CD8-positive, alpha-beta memory T cell (primary cell): ENCODE measurements at regions not wholly inside any gene's neighbourhood (a gene's known extent, or its start where the extent isn't known, plus 50 kb on each side); places are given as distances from the start of the nearest gene placed in this dataset.
A peak's percentile ranks its signal among the peaks of the same experiment; 100 is the strongest.

Source experiments
- CTCF ChIA-PET: fragments of 350-600 bp; sonication (Branson Sonifier 250); formaldehyde crosslinking; loops from one replicate; lab custom pipeline; 2021; ENCODE audit warnings: antibody characterized with exemption; lab: Charles Lee
- POLR2A ChIA-PET: fragments of 350-600 bp; sonication (Branson Sonifier 250); formaldehyde crosslinking; loops from one replicate; lab custom pipeline; 2021; ENCODE audit warnings: antibody characterized with exemption; lab: Charles Lee
- DNase-seq, 5 donors: peaks; one replicate each; pipeline versions ENCODE4 v3.0.0 to v3.0.0-alpha.2; 2020 to 2022; ENCODE audit warnings: mixed read lengths in 1 of 5
- H3K27ac ChIP-seq: one replicate; pipeline ENCODE4 v1.7.0; 2013; ENCODE audit warnings: low read depth, mild to moderate bottlenecking, low read length, moderate library complexity
- H3K27me3 ChIP-seq: 2 replicates; pipeline ENCODE4 v1.7.0; 2013; ENCODE audit warnings: low read length, mild to moderate bottlenecking; ENCODE audit not compliant: insufficient read depth, poor library complexity, severe bottlenecking
- H3K36me3 ChIP-seq: 2 replicates; pipeline ENCODE4 v1.7.0; 2013; ENCODE audit warnings: mild to moderate bottlenecking, low read length, moderate library complexity; ENCODE audit not compliant: insufficient read depth
- H3K4me1 ChIP-seq: 2 replicates; pipeline ENCODE4 v1.7.0; 2013; ENCODE audit warnings: mild to moderate bottlenecking, low read length, moderate library complexity; ENCODE audit not compliant: insufficient read depth
- H3K4me3 ChIP-seq: 2 replicates; pipeline ENCODE4 v1.7.0; 2013; ENCODE audit warnings: mild to moderate bottlenecking, low read length
- H3K9me3 ChIP-seq: 2 replicates; pipeline ENCODE4 v1.7.0; 2013; ENCODE audit warnings: mild to moderate bottlenecking, low read length
- H3K27ac Mint-ChIP-seq, 8 donors: one replicate each; pipeline ENCODE4 v1.8.0; 2020 to 2021; ENCODE audit warnings: mixed read lengths in 8 of 8, mild to moderate bottlenecking in 6 of 8, inconsistent platforms in 3 of 8, moderate library complexity in 3 of 8
- H3K27me3 Mint-ChIP-seq, 2 donors: one replicate each; pipeline ENCODE4 v1.8.0; 2020 to 2021; ENCODE audit warnings: mixed read lengths in 2 of 2, mild to moderate bottlenecking in 1 of 2, moderate library complexity in 1 of 2
- H3K36me3 Mint-ChIP-seq, 3 donors: one replicate each; pipeline ENCODE4 v1.8.0; 2020 to 2021; ENCODE audit warnings: mixed read lengths in 3 of 3, inconsistent platforms in 1 of 3, mild to moderate bottlenecking in 1 of 3
- H3K4me1 Mint-ChIP-seq, 3 donors: one replicate each; pipeline ENCODE4 v1.8.0; 2020 to 2021; ENCODE audit warnings: mixed read lengths in 3 of 3, inconsistent platforms in 1 of 3, mild to moderate bottlenecking in 1 of 3
- H3K4me3 Mint-ChIP-seq, 7 donors: one replicate each; pipeline ENCODE4 v1.8.0; 2020 to 2021; ENCODE audit warnings: mixed read lengths in 7 of 7, mild to moderate bottlenecking in 6 of 7, moderate library complexity in 4 of 7, inconsistent platforms in 2 of 7
- H3K9me3 Mint-ChIP-seq, 5 donors: one replicate each; pipeline ENCODE4 v1.8.0; 2020 to 2022; ENCODE audit warnings: mixed read lengths in 5 of 5, mild to moderate bottlenecking in 3 of 5, moderate library complexity in 2 of 5, inconsistent platforms in 1 of 5

DNA sequence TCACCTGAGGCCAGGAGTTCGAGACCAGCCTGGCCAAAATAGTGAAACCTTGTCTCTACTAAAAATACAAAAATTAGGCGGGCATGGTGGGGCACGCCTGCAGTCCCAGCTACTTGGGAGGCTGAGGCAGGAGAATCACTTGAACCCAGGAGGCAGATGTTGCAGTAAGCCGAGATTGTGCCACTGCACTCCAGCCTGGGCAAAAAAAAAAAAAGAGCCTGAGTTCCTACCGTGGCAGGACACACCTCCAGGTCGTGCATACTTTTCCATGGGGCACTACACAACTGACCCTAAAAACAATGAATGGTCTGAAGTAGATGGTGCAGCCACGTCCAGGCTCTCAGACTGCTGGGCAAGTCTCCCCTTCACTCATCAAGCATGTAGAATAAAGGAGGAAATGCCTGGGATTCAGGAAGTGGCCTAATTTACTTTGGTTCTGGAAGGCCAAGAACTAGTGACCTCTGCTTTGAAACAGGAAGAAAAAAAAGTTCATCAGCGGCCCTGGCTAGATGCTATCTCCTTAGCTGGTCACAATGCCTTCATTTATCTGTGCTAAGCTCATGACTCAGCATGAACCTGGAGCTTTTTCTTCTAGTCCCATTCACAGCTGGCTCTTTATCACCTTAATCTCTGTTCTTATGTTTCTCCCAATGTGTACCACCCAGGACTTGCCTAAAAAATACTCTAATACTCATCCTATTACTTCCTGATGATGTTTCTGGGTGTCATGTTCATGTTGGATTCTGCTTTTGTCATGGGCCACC lies 55.8 kb upstream of the OR6J1 start:
- H3K36me3 ChIP-seq: no peaks in the 10 kb centered on the region
- no peak for DNase-seq
- no peak overlapping the region for H3K27ac Mint-ChIP-seq
- no peaks in the 10 kb centered on the region for H3K4me1 ChIP-seq
- ChIA-PET POLR2A (no interaction called here), CTCF (no interaction called here)
- H3K27me3 Mint-ChIP-seq: peaks cover 25 to 58% of the 10 kb centered on the region in 2 donors
- H3K9me3 ChIP-seq: no peaks in the 10 kb centered on the region
- no peak overlapping the region for H3K27ac ChIP-seq
- no peaks in the 10 kb centered on the region for H3K4me1 Mint-ChIP-seq
- H3K36me3 Mint-ChIP-seq: no peaks in the 10 kb centered on the region
- no peak overlapping the region for H3K4me3 ChIP-seq
- no peaks in the 10 kb centered on the region for H3K9me3 Mint-ChIP-seq
- H3K27me3 ChIP-seq: no peaks in the 10 kb centered on the region
- H3K4me3 Mint-ChIP-seq: no peak overlapping the region

DNA sequence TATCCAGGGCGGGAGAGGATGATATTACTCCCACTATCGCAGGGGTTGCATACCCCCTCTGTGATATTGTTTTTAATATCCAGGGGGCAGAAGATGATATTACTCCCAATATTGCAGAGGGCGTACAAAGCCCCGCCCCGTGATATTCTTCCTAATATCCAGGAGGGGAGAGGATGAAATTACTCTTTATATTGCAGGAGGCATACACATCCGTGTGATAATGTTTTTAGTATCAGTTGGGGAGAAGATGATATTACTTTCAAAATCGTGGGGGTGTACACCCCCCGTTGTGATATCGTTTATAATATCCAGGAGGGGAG lies 52.9 kb upstream of the OXA1L start:
- H3K9me3 ChIP-seq: no peaks in the 10 kb centered on the region
- no peak overlapping the region for H3K27ac ChIP-seq
- ChIA-PET POLR2A (interaction anchor here (0.6 to 0.7 kb wide), 2 partner anchors 333 to 447 kb away, joined by 3 to 6 read pairs; no protein-coding TSS in a partner anchor), CTCF (interaction anchor here (0.7 to 0.9 kb wide), 2 partner anchors 11 to 187 kb away, joined by 4 read pairs; no protein-coding TSS in a partner anchor)
- H3K27me3 Mint-ChIP-seq: peaks cover 32 to 61% of the 10 kb centered on the region in 2 donors
- no peaks in the 10 kb centered on the region for H3K27me3 ChIP-seq
- peak overlapping the region in 3 of 8 donors; percentile 28 to 85 (median 73) for H3K27ac Mint-ChIP-seq
- no peaks in the 10 kb centered on the region for H3K36me3 ChIP-seq
- peaks cover 8 to 15% (median 11%) of the 10 kb centered on the region in 3 donors for H3K4me1 Mint-ChIP-seq
- DNase-seq: no peak
- H3K4me3 Mint-ChIP-seq: peak overlapping the region; percentile 79 to 91 (median 84)
- peaks cover 4% of the 10 kb centered on the region for H3K4me1 ChIP-seq
- H3K9me3 Mint-ChIP-seq: peaks cover 0 to 2% (median 0%) of the 10 kb centered on the region in 5 donors
- H3K36me3 Mint-ChIP-seq: no peaks in the 10 kb centered on the region
- H3K4me3 ChIP-seq: peak overlapping the region; percentile 39

DNA sequence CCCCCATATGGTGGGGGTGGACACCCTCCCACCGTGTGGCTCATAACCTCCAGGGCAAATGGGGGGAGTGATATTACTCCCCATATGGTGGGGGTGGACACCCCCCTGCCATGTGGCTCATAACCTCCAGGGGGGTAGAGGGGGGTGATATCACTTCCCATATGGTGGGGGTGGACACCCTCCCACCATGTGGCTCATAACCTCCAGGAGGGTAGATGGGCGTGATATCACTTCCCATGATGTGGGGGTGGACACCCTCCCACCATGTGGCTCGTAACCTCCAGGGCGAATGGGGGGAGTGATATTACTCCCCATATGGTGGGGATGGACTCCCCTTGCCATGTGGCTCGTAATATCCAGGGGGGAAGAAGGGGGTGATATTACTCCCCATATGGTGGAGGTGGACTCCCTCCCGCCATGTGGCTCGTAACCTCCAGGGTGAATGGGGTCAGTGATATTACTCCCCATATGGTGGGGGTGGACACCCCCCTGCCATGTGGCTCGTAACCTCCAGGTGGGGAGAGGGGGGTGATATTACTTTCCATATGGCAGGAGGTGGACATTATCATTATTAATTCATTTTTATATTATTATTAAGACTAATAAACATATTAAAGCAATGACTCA lies 51.2 kb upstream of the OXA1L start:
- Histone ChIP-seq H3K4me3 (no peak overlapping the region), H3K9me3 (no peaks in the 10 kb centered on the region), H3K27me3 (no peaks in the 10 kb centered on the region), H3K27ac (no peak overlapping the region), H3K4me1 (peaks cover 4% of the 10 kb centered on the region), H3K36me3 (no peaks in the 10 kb centered on the region)
- CTCF ChIA-PET: no interaction called here
- DNase-seq: no peak
- Mint-ChIP-seq H3K27ac (no peak overlapping the region), H3K27me3 (peaks cover 29 to 51% of the 10 kb centered on the region in 2 donors), H3K36me3 (no peaks in the 10 kb centered on the region), H3K4me3 (peak overlapping the region in 1 of 7 donors; percentile 41), H3K9me3 (no peaks in the 10 kb centered on the region), H3K4me1 (peaks cover 8 to 15% (median 11%) of the 10 kb centered on the region in 3 donors)
- POLR2A ChIA-PET: no interaction called here

DNA sequence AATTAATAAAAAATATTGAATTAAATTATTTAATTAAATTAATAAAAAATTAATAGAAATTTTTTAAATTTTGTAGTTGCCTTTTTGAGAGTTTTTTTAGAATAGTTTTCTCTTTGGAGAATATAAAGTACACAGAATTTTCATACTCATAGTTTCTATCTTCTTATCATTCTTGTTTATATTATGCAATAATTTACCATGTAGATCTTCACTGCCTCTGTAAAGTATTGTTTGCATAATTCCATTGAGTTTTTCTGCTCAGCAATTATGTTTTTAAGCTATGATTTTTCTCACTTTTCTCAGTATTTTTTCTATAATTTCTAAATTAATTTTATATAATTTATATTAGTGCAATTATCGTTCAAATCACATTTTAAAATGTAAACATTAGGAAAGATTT lies 50.6 kb upstream of the OXA1L start:
- Mint-ChIP-seq H3K9me3 (no peaks in the 10 kb centered on the region), H3K4me3 (no peak overlapping the region), H3K36me3 (no peaks in the 10 kb centered on the region), H3K27ac (no peak overlapping the region), H3K27me3 (peaks cover 26 to 45% of the 10 kb centered on the region in 2 donors), H3K4me1 (peaks cover 8 to 15% (median 11%) of the 10 kb centered on the region in 3 donors)
- Histone ChIP-seq H3K4me3 (no peak overlapping the region), H3K27ac (no peak overlapping the region), H3K36me3 (no peaks in the 10 kb centered on the region), H3K9me3 (no peaks in the 10 kb centered on the region), H3K27me3 (no peaks in the 10 kb centered on the region), H3K4me1 (peaks cover 4% of the 10 kb centered on the region)
- no peak for DNase-seq
- ChIA-PET CTCF (no interaction called here), POLR2A (no interaction called here)
